GM23248 (cell line): ENCODE measurements at regions not wholly inside any gene's neighbourhood (a gene's known extent, or its start where the extent isn't known, plus 50 kb on each side); places are given as distances from the start of the nearest gene placed in this dataset.

Experiments
- EZH2 ChIP-seq: fragments of 200-600 bp; sonication (generic); IDR thresholded peaks from 2 replicates; pipeline ENCODE4 v1.6.1; 2018; ENCODE audit warnings: antibody characterized with exemption, mild to moderate bottlenecking; ENCODE audit not compliant: insufficient read depth, poor library complexity, severe bottlenecking
- EZH2phosphoT487 ChIP-seq: fragments of 200-600 bp; sonication (generic); IDR thresholded peaks from 2 replicates; pipeline ENCODE4 v1.6.1; 2018; ENCODE audit warnings: antibody characterized with exemption, moderate library complexity, mild to moderate bottlenecking, low read depth; ENCODE audit not compliant: insufficient read depth

- TF ChIP-seq EZH2 (no peak), EZH2phosphoT487 (no peak)
Measured at GRCh38 chr3:94525043-94525442, 462.2 kb downstream of the NSUN3 start.
